HG02973 (cell line): ENCODE measurements at regions not wholly inside any gene's neighbourhood (a gene's known extent, or its start where the extent isn't known, plus 50 kb on each side); places are given as distances from the start of the nearest gene placed in this dataset.

Experiments used
- ATAC-seq: cut with Tn5 transposase; IDR thresholded peaks from one replicate; pipeline ENCODE4 v1.9.1; 2021; ENCODE audit warnings: moderate library complexity; ENCODE audit not compliant: unreplicated experiment

GRCh38 chr2:76274160-76274559 lies 563.4 kb upstream of the GCFC2 start:
- ATAC-seq = no peak

GRCh38 chr2:76270096-76270710 lies 559.5 kb upstream of the GCFC2 start:
- no peak for ATAC-seq

- no peak for ATAC-seq
These were observed 558.3 kb upstream of the GCFC2 start for GRCh38 chr2:76268902-76269620.

- no peak for ATAC-seq
These were observed 557.8 kb upstream of the GCFC2 start for GRCh38 chr2:76268484-76268883.

GRCh38 chr2:76257802-76258201 lies 547.1 kb upstream of the GCFC2 start:
- ATAC-seq = no peak

- no peak for ATAC-seq
These were observed 545.9 kb upstream of the GCFC2 start for GRCh38 chr2:76256458-76257088.

- ATAC-seq = no peak
These were observed 542.0 kb upstream of the GCFC2 start for GRCh38 chr2:76252704-76253103.

GRCh38 chr2:76251342-76251741 lies 540.6 kb upstream of the GCFC2 start:
- no peak for ATAC-seq

GRCh38 chr2:76247006-76247405 lies 536.3 kb upstream of the GCFC2 start:
- no peak for ATAC-seq

GRCh38 chr2:76211991-76212985 lies 501.6 kb upstream of the GCFC2 start:
- no peak for ATAC-seq

GRCh38 chr2:76210551-76210950 lies 499.8 kb upstream of the GCFC2 start:
- ATAC-seq = no peak

- ATAC-seq = no peak
These were observed 493.3 kb upstream of the GCFC2 start for GRCh38 chr2:76204048-76204447.

GRCh38 chr2:76202866-76203265 lies 492.2 kb upstream of the GCFC2 start:
- ATAC-seq = no peak

GRCh38 chr2:76197842-76198448 lies 487.2 kb upstream of the GCFC2 start:
- no peak for ATAC-seq

GRCh38 chr2:76197428-76197827 lies 486.7 kb upstream of the GCFC2 start:
- no peak for ATAC-seq

GRCh38 chr2:76194031-76194775 lies 483.5 kb upstream of the GCFC2 start:
- ATAC-seq = no peak

- no peak for ATAC-seq
These were observed 482.4 kb upstream of the GCFC2 start for GRCh38 chr2:76193089-76193488.

- no peak for ATAC-seq
These were observed 477.8 kb upstream of the GCFC2 start for GRCh38 chr2:76188334-76189008.

- ATAC-seq = no peak
These were observed 476.7 kb upstream of the GCFC2 start for GRCh38 chr2:76187415-76187814.
